ENCODE measurements at regions not wholly inside any gene's neighbourhood (a gene's known extent, or its start where the extent isn't known, plus 50 kb on each side); places are given as distances from the start of the nearest gene placed in this dataset.

DNA sequence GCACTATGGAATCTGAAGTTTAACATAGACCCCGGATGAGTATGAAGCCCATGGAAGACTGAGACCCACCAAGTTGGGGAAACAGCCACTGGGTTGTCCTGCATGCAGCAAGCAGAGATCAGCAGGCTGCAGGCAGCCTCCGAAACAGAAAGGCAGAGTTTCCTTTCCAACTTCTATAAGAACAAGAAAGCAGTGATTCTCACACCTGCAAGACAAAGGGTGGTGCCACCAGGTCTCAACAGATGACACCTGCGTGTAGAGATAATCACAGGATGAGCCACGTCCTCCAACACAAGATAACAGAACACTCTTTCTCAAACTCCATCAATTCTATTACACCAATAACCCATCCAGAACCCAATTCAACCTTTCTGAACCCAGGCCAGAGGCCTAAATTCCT lies 457.9 kb downstream of the FOXO1 start:
- Mint-ChIP-seq H3K27me3 (ENCODE audit: unreplicated experiment) (peaks cover 16% of the 10 kb centered on the region), H3K4me3 (ENCODE audit: unreplicated experiment) (no peak overlapping the region), H3K9me3 (ENCODE audit: unreplicated experiment) (peaks cover 11% of the 10 kb centered on the region), H3K36me3 (ENCODE audit: unreplicated experiment) (no peaks in the 10 kb centered on the region), H3K27ac (ENCODE audit: unreplicated experiment) (no peak overlapping the region), H3K4me1 (ENCODE audit: unreplicated experiment) (peaks cover 2% of the 10 kb centered on the region)
- TF ChIP-seq, protein P1, sequence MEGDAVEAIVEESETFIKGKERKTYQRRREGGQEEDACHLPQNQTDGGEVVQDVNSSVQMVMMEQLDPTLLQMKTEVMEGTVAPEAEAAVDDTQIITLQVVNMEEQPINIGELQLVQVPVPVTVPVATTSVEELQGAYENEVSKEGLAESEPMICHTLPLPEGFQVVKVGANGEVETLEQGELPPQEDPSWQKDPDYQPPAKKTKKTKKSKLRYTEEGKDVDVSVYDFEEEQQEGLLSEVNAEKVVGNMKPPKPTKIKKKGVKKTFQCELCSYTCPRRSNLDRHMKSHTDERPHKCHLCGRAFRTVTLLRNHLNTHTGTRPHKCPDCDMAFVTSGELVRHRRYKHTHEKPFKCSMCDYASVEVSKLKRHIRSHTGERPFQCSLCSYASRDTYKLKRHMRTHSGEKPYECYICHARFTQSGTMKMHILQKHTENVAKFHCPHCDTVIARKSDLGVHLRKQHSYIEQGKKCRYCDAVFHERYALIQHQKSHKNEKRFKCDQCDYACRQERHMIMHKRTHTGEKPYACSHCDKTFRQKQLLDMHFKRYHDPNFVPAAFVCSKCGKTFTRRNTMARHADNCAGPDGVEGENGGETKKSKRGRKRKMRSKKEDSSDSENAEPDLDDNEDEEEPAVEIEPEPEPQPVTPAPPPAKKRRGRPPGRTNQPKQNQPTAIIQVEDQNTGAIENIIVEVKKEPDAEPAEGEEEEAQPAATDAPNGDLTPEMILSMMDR (IDR thresholded peaks at IDR 0.05), result no peak
- no peak for DNase-seq (ENCODE audit: extremely low spot score, unreplicated experiment)

- no peak overlapping the region for H3K4me3 Mint-ChIP-seq (ENCODE audit: unreplicated experiment)
- TF ChIP-seq, protein P1 (IDR thresholded peaks at IDR 0.05), result no peak
- H3K4me1 Mint-ChIP-seq (ENCODE audit: unreplicated experiment), result peaks cover 2% of the 10 kb centered on the region
- peaks cover 25% of the 10 kb centered on the region for H3K27me3 Mint-ChIP-seq (ENCODE audit: unreplicated experiment)
- peaks cover 15% of the 10 kb centered on the region for H3K9me3 Mint-ChIP-seq (ENCODE audit: unreplicated experiment)
- H3K27ac Mint-ChIP-seq (ENCODE audit: unreplicated experiment), result no peak overlapping the region
- no peaks in the 10 kb centered on the region for H3K36me3 Mint-ChIP-seq (ENCODE audit: unreplicated experiment)
- DNase-seq (ENCODE audit: extremely low spot score, unreplicated experiment), result no peak
Measured at GRCh38 chr13:40210865-40211585, 455.4 kb downstream of the FOXO1 start.

DNA sequence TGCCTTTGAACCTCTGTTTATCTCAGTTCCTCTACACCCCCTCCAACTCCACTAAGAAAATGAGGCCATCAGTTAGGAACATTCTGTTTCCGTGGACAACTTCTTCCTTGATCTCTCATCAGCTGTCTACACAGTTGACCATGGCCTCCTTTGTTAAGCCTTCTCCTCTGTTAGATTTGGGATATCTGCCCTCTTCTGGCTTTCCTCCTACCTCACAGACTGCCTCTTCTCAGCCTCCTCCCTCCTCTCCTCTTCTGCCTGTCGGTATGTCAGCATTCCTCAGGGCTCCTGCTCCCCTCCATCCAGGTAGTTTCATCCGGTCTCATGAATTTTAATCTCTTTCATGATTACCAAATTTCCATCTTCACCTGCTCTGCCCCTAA lies 454.9 kb downstream of the FOXO1 start:
- Mint-ChIP-seq H3K9me3 (ENCODE audit: unreplicated experiment) (peaks cover 15% of the 10 kb centered on the region), H3K4me3 (ENCODE audit: unreplicated experiment) (no peak overlapping the region)
- TF ChIP-seq, protein P1 (IDR thresholded peaks at IDR 0.05), result no peak

DNA sequence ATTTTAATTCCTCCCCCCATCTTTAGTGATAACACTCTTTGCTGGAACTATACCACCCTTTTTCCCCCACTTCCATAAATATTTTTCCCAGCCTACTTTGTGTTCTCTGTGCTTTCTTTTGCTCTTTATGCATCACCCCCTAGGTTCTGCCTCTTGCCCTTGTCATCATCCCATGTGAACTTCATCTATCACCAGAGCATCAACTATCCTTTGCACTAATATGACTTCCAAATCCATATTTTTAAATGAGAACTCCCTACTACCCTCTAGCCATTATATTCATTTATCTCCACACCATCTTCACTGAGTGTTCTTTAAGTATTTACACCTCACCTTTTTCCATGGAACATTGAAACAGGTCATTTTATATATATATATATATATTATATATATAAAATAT lies 452.7 kb downstream of the FOXO1 start:
- Mint-ChIP-seq H3K4me3 (ENCODE audit: unreplicated experiment) (no peak overlapping the region), H3K36me3 (ENCODE audit: unreplicated experiment) (no peaks in the 10 kb centered on the region), H3K9me3 (ENCODE audit: unreplicated experiment) (peaks cover 15% of the 10 kb centered on the region), H3K27me3 (ENCODE audit: unreplicated experiment) (peaks cover 32% of the 10 kb centered on the region), H3K27ac (ENCODE audit: unreplicated experiment) (no peak overlapping the region), H3K4me1 (ENCODE audit: unreplicated experiment) (no peaks in the 10 kb centered on the region)
- no peak for DNase-seq (ENCODE audit: extremely low spot score, unreplicated experiment)
- TF ChIP-seq, protein P1 (IDR thresholded peaks at IDR 0.05), result no peak

More for the DNA sequence above, 454.9 kb downstream of the FOXO1 start:
- H3K27ac Mint-ChIP-seq (ENCODE audit: unreplicated experiment), result no peak overlapping the region
- H3K4me1 Mint-ChIP-seq (ENCODE audit: unreplicated experiment), result peaks cover 2% of the 10 kb centered on the region
- peaks cover 29% of the 10 kb centered on the region for H3K27me3 Mint-ChIP-seq (ENCODE audit: unreplicated experiment)
- no peak for DNase-seq (ENCODE audit: extremely low spot score, unreplicated experiment)
- no peaks in the 10 kb centered on the region for H3K36me3 Mint-ChIP-seq (ENCODE audit: unreplicated experiment)

DNA sequence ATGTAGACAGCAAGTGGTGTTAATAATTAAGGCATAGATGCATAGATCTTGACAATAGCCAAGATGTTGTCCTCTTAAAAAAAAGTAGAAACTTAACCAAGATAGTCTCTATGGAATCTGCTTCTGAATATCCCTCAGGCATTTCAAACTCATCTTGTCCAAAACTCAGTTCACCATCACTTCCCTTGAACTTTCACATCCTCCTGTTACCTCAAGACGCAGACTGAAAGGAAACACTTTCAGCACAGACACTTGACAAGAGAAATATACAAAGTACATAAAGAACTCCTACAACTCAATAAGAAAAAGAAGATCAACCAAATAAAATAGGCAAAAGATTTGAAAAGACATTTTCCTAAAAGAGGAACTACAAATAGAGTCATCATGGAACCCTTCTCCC lies 451.1 kb downstream of the FOXO1 start:
- no peak for DNase-seq (ENCODE audit: extremely low spot score, unreplicated experiment)
- TF ChIP-seq, protein P1 (IDR thresholded peaks at IDR 0.05), result no peak
- no peak overlapping the region for H3K4me3 Mint-ChIP-seq (ENCODE audit: unreplicated experiment)
- peaks cover 32% of the 10 kb centered on the region for H3K27me3 Mint-ChIP-seq (ENCODE audit: unreplicated experiment)
- no peak overlapping the region for H3K27ac Mint-ChIP-seq (ENCODE audit: unreplicated experiment)
- H3K36me3 Mint-ChIP-seq (ENCODE audit: unreplicated experiment), result no peaks in the 10 kb centered on the region
- no peaks in the 10 kb centered on the region for H3K4me1 Mint-ChIP-seq (ENCODE audit: unreplicated experiment)
- peaks cover 15% of the 10 kb centered on the region for H3K9me3 Mint-ChIP-seq (ENCODE audit: unreplicated experiment)
